ENCODE measurements at regions not wholly inside any gene's neighbourhood (a gene's known extent, or its start where the extent isn't known, plus 50 kb on each side); places are given as distances from the start of the nearest gene placed in this dataset.

GRCh38 chr7:1359681-1360485 is 99.4 kb downstream of the MICALL2 start:
- DNase-seq (ENCODE audit: low spot score) = no peak

GRCh38 chr7:1360521-1360971 is 98.7 kb downstream of the MICALL2 start:
- no peak for DNase-seq (ENCODE audit: low spot score)

GRCh38 chr7:1361016-1361755 is 98.1 kb downstream of the MICALL2 start:
- DNase-seq (ENCODE audit: low spot score) = no peak

DNA sequence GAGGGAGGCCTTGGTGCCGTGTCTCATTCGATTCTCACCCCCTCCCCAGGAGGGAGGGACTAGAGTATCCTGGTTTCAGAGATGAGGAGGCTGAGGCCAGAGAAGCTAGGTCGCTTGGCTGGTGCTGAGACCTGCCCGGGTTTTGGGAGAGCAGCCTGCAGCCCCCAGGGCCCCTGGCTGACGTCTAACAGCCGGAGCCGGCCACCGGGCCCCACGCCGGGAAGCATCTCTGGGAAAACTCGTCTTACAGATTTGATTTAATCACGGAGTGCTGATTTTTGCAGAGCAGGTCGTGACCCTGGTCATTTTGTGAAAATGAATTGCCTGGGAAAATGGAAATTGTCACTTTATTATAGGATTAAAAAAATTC is 97.5 kb downstream of the MICALL2 start:
- no peak for DNase-seq (ENCODE audit: low spot score)

DNA sequence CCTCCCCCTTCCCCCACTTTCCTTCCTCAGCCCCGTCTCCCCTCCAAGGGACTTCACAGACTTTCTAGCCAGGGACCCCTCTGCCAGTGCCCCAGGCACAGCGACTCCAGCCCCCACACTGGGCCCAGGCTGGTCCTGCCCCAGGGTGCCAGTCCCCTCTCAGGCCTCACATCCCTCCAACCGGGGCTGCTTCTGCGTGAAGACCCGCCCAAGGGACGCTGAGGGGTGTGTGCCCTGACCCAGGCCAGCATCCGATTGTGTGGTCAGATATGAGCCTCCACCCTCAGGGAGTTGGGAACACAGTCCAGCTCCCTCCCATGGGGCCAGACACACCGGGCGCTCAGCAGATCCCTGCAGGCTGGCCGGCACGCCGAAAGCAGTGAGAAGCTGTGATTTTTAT is 97.0 kb downstream of the MICALL2 start:
- no peak for DNase-seq (ENCODE audit: low spot score)

DNA sequence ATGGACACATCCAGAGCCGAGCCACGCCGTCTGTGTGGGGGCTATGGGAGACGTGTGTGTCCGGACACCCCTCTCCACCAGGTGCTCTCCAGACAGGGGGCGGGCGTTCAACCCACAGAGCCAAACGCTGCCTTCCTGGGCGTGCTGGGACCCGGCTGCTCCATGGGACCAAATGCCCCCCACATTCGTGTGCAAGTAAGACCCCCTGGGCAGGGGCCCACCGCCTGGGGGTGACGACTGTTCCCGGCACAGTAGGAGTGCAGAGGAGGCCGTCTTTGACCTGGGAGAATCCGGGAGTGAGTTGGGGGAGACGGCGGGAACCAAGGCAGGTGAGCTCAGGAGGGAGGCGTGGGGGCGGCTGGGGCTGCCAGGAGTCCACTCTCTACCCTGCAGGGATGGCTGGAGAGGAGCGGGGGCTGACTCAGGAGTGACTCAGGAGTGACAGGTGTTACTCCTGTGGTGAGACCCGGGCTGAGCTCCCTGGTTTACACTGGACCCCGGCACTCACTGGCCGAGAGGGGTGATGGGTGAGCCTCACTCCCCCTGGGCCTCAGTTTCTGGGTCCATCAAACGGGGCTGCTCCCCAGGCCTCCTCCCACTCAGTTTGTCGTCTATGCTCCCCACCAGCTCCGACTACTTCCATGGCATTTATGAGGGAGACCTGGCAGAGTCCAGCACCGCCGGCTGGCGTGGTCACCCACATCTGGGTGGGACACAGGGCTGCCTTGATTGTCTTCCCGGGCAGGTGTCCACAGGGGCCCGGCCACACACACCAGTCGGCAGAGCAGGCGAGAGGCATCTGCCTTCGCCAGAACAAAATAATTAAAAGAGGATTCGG is 95.0 kb downstream of the MICALL2 start:
- no peak for DNase-seq (ENCODE audit: low spot score)

GRCh38 chr7:1364906-1365570 is 94.2 kb downstream of the MICALL2 start:
- DNase-seq (ENCODE audit: low spot score) = no peak

DNA sequence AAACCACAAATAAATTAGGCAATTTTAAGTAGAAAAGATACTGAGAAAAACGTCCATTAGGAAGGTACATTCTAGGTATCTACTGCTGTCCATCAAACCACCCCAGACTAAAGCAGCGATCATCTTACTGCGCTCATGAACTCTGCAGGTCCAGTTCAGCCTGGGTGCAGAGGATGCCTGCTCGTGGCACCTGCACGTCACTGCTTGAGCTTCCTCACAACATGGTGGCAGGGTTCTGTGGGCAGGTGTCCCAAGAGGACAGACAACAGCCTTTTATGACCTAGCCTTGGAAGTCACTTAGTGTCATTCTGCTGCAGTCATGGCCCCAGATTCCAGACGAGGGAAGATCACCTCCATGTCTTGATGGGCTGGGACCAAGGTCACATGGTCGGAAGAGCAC is 93.4 kb downstream of the MICALL2 start:
- DNase-seq (ENCODE audit: low spot score) = no peak

- DNase-seq (ENCODE audit: low spot score) = no peak
Observed at GRCh38 chr7:1366801-1367405, 92.4 kb downstream of the MICALL2 start.

GRCh38 chr7:1367501-1368183 is 91.6 kb downstream of the MICALL2 start:
- DNase-seq (ENCODE audit: low spot score) = no peak

GRCh38 chr7:1368184-1368681 is 91.0 kb downstream of the MICALL2 start:
- no peak for DNase-seq (ENCODE audit: low spot score)

- peak; percentile 84 for DNase-seq (ENCODE audit: low spot score)
Observed at GRCh38 chr7:1368682-1369571, 90.3 kb downstream of the MICALL2 start.

GRCh38 chr7:1369916-1370657 is 89.2 kb downstream of the MICALL2 start:
- DNase-seq (ENCODE audit: low spot score) = no peak

- DNase-seq (ENCODE audit: low spot score) = no peak
Observed at GRCh38 chr7:1370738-1371137, 88.5 kb downstream of the MICALL2 start.

GRCh38 chr7:1372063-1372462 is 87.2 kb downstream of the MICALL2 start:
- no peak for DNase-seq (ENCODE audit: low spot score)

- no peak for DNase-seq (ENCODE audit: low spot score)
Observed at GRCh38 chr7:1372671-1373379, 86.4 kb downstream of the MICALL2 start.

GRCh38 chr7:1377111-1377909 is 82.0 kb downstream of the MICALL2 start:
- DNase-seq (ENCODE audit: low spot score) = no peak
